GM11168 (cell line): ENCODE measurements at regions not wholly inside any gene's neighbourhood (a gene's known extent, or its start where the extent isn't known, plus 50 kb on each side); places are given as distances from the start of the nearest gene placed in this dataset.
"Not testable (repeated sequence)": the region's sequence is repeated elsewhere in the genome, so short reads cannot be mapped to it uniquely, and the experiment has no call there.

Experiments used
- in situ Hi-C: fragments of 300-500 bp; cut with MboI; formaldehyde crosslinking; loops from one replicate; pipeline ENCODE4 v1.12.0; 2022; ENCODE audit warnings: low sequenced_read_pairs; ENCODE audit not compliant: unreplicated experiment

GRCh38 chr11:103584021-103584420, 452.4 kb upstream of the DDI1 start:
- in situ Hi-C loops = no loop called here

GRCh38 chr11:103584720-103585119, 451.7 kb upstream of the DDI1 start:
- in situ Hi-C loops = no loop called here

GRCh38 chr11:103585401-103585800, 451.0 kb upstream of the DDI1 start:
- in situ Hi-C loops = no loop called here

GRCh38 chr11:103585911-103586310, 450.5 kb upstream of the DDI1 start:
- in situ Hi-C loops = no loop called here

GRCh38 chr11:103586756-103587155, 449.7 kb upstream of the DDI1 start:
- in situ Hi-C loops = no loop called here

- in situ Hi-C loops = no loop called here
Observed at GRCh38 chr11:103587901-103588788, 448.3 kb upstream of the DDI1 start.

GRCh38 chr11:103591554-103591953, 444.9 kb upstream of the DDI1 start:
- in situ Hi-C loops = no loop called here

GRCh38 chr11:103594283-103594682, 442.2 kb upstream of the DDI1 start:
- in situ Hi-C loops = no loop called here

- in situ Hi-C loops = no loop called here
Observed at GRCh38 chr11:103596315-103596714, 440.1 kb upstream of the DDI1 start.

GRCh38 chr11:103601225-103601846, 435.1 kb upstream of the DDI1 start:
- in situ Hi-C loops = no loop called here

- in situ Hi-C loops = no loop called here
Observed at GRCh38 chr11:103602840-103603239, 433.6 kb upstream of the DDI1 start.

- in situ Hi-C loops = no loop called here
Observed at GRCh38 chr11:103604310-103604709, 432.1 kb upstream of the DDI1 start.

- in situ Hi-C loops = no loop called here
Observed at GRCh38 chr11:103608566-103608965, 427.9 kb upstream of the DDI1 start.

- in situ Hi-C loops = no loop called here
Observed at GRCh38 chr11:103609117-103610066, 427.0 kb upstream of the DDI1 start.

GRCh38 chr11:103610435-103610834, 426.0 kb upstream of the DDI1 start:
- in situ Hi-C loops = no loop called here

GRCh38 chr11:103611526-103612260, 424.7 kb upstream of the DDI1 start:
- in situ Hi-C loops = not testable (repeated sequence)

GRCh38 chr11:103612451-103612850, 424.0 kb upstream of the DDI1 start:
- in situ Hi-C loops = not testable (repeated sequence)

GRCh38 chr11:103616586-103616985, 419.9 kb upstream of the DDI1 start:
- in situ Hi-C loops = not testable (repeated sequence)

- in situ Hi-C loops = no loop called here
Observed at GRCh38 chr11:103618528-103618927, 417.9 kb upstream of the DDI1 start.

GRCh38 chr11:103619480-103619879, 417.0 kb upstream of the DDI1 start:
- in situ Hi-C loops = no loop called here
